GM12891 (cell line): ENCODE measurements at regions not wholly inside any gene's neighbourhood (a gene's known extent, or its start where the extent isn't known, plus 50 kb on each side); places are given as distances from the start of the nearest gene placed in this dataset.

Source experiments
- PAX5 ChIP-seq: IDR thresholded peaks from 2 replicates; pipeline ENCODE4 v1.6.1; 2011; ENCODE audit warnings: low read length, moderate library complexity, mild to moderate bottlenecking; ENCODE audit not compliant: insufficient read depth, severe bottlenecking
- POLR2A ChIP-seq: IDR thresholded peaks from 2 replicates; pipeline ENCODE4 v1.6.1; 2011; ENCODE audit warnings: low read depth, low read length, control low read depth
- POLR2AphosphoS5 ChIP-seq: IDR thresholded peaks from 2 replicates; pipeline ENCODE4 v1.6.1; 2011; ENCODE audit warnings: low read depth, low read length, control low read depth
- TAF1 ChIP-seq: IDR thresholded peaks from 2 replicates; pipeline ENCODE4 v1.6.1; 2011; ENCODE audit warnings: low read depth, low read length, control low read depth

DNA sequence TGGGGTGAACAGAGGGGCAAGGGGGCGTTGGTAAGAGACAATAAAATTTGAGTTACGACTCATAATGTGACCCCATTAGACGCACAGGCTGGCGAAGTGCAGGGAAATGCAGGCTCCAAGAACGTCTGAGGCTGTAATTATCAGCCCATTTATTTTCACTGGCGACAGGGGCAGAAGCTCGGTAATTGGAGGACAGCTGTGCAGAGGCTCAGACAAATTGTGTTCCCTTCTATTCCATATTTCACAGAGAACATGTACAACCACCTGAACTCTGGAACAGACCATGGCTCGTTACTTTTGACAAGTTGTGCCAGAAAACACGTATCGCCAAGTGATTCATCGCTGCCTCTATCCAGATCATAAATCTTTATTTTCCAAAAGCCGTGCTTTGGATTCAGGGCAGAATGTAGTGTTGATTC, 137.3 kb upstream of the FRMD4A start:
- no peak for TF ChIP-seq POLR2A
- no peak for TF ChIP-seq POLR2AphosphoS5
- no peak for TF ChIP-seq TAF1
- TF ChIP-seq PAX5, result no peak
